HG03520 (cell line): ENCODE measurements at regions not wholly inside any gene's neighbourhood (a gene's known extent, or its start where the extent isn't known, plus 50 kb on each side); places are given as distances from the start of the nearest gene placed in this dataset.
"Not testable (repeated sequence)": the region's sequence is repeated elsewhere in the genome, so short reads cannot be mapped to it uniquely, and the experiment has no call there.

Experiments used
- ATAC-seq: cut with Tn5 transposase; IDR thresholded peaks from one replicate; pipeline ENCODE4 v1.9.1; 2021; ENCODE audit warnings: mild to moderate bottlenecking, moderate library complexity; ENCODE audit not compliant: unreplicated experiment

DNA sequence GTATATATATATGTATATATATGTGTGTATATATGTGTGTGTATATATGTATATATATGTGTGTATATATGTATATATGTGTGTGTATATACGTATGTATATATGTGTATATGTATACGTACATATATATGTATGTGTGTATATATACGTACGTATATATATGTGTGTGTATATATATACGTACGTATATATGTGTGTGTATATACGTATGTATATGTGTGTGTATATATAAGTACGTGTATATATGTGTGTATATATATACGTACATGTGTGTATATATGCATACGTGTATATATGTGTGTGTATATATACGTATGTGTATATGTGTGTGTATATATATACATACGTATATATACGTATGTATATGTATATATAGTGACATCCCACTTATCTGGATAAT, 154.4 kb downstream of the CDRT15L2 start:
- no peak for ATAC-seq

DNA sequence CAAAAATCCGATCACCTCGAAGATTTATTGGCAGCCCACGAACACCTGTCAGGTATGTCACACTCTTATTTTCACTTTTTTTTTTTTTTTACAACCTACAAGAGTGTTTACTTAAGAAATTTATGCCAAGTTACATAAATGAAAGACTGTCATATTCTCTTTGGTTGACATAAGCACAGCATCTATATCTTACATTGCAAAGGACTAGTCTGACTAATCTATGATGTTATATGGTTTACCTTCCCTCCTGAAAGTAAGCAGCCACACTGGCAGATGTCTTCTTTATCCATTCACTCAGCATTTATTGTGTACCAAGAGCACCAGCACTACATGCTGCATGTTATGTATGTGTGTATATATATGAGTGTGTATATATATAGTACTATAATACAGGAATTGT, 156.3 kb downstream of the CDRT15L2 start:
- no peak for ATAC-seq

DNA sequence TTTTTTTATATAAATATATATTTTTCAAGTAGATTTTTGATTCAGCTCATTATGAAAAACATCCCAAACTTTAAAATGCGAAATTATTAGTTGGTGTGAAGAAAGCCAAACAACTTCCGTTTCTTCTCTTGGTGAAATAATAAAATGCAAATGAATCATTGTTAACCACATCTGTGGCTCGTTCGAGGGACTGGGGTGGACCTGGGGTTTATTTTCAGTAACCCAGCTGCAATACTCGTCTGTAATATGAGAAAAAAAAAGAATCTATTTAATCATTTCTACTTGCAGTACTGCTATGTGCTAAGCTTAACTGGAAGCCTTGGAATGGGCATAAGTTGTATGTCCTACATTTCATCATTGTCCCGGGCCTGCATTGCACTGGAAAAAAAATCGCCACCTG, 158.1 kb downstream of the CDRT15L2 start:
- not testable (repeated sequence) for ATAC-seq

DNA sequence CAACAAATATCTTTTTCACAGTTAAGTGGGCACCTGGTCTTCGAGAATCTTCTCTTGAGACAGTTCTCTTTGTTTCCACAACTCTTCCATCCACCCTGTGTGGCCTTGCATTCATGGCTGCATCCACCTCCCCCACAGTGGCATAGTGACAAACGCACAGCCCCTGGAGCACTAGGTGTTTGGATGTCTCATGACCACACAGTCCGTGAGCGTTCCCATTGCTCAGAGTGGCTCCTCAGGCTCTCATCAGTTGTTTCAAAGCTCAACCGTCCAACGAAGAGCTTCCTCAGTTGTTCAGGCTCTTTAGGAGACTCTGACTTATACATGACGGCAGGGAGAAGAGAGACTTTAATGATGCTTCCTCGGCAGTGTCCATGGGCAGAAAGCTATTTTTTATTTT, 191.6 kb downstream of the CDRT15L2 start:
- ATAC-seq: no peak

DNA sequence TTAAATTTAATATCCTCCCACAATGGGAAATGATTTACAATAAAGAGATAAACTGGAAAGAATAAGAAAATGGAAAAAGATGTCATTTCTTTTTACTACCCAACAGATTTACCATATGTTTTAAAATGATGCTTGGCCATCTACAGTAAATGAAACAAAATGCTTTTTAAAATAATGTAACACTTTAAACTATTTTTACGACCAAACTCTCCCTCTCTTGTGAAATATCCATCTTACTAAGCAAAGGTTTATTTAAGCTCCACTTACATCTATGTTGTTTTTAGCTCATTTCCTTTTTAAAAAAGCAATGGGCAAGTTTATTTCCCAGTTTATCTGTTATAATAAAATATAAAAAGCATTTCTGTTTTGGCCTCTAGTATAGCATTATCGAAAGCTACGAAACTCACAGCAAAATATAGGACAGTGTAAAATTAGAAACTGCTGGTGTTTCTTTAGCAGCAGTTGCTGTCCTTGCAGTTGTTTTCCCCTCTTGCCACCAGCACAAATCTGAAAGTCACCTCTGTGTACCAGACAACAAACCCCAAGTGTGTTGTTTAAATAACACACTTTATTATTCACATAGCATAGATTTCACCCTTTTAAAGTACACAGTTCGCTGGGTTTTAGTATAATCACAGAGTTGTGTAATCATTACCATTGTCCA, 195.1 kb downstream of the CDRT15L2 start:
- ATAC-seq: no peak

DNA sequence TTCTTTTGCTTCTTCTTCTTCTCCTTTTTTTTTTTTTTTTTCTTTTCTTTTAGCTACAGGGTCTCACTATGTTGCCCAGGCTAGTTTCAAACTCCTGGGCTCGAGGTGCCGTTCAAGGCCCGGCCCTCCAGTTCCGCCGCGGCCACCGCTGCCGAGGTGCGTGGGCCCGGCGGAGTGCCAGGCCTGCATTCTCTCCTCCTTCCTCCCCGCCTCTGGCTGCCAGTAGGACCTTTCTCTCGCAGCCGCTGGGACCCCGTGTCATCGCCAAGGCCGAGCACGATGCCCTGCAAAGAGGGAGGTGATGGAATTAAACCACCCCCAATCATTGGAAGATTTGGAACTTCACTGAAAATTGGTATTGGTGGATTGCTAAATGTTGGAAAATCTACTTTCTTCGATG, 195.8 kb downstream of the CDRT15L2 start:
- ATAC-seq: no peak

DNA sequence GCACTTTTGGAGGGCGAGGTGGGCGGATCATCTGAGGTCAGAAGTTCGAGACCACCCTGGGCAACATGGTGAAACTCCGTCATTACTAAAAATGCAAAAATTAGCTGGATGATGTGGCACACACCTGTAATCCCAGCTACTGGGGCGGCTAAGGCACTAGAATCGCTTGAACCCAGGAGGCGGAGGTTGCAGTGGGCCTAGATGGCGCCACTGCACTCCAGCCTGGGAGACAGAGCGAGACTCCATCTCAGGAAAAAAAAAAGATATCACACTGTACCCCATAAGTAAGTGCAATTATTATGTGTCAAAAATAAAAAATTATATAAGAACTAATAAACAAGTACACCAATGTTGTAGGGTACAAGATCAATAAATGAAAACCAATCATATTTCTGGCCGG, 200.0 kb downstream of the CDRT15L2 start:
- ATAC-seq: no peak

DNA sequence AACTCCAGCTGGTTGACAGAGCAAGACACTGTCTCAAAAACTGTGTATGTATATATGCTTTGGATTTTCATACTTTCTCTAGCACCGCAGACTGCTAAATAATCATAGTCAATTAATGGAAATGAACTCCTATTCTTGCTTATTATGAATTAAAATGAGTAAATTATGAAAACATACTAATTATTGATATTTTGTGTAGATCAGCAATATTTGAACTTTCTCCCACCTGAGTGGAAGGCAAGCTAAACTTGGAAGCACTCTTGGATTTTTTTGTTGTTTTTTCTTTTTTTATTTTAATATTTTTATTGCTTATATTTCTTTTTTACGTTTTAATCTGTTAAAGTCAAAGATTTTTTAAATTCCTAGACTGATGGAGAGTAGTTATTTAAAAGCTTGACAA, 201.7 kb downstream of the CDRT15L2 start:
- ATAC-seq: no peak

DNA sequence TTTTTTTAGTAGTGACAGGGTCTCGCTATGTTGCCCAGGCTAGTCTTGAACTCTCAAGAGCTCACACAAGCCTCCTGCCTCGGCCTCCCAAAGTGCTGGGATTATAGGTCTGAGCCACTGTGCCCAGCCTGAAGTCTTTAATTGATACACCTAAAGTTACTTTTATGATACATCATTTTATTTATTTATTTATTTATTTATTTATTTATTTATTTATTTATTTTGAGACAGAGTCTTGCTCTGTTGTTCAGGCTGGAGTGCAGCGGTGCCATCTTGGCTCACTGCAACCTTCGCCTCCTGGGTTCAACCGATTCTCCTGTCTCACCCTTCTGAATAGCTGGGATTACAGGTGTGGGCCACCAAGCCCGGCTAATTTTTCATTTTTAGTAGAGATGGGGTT, 202.3 kb downstream of the CDRT15L2 start:
- ATAC-seq: not testable (repeated sequence)

DNA sequence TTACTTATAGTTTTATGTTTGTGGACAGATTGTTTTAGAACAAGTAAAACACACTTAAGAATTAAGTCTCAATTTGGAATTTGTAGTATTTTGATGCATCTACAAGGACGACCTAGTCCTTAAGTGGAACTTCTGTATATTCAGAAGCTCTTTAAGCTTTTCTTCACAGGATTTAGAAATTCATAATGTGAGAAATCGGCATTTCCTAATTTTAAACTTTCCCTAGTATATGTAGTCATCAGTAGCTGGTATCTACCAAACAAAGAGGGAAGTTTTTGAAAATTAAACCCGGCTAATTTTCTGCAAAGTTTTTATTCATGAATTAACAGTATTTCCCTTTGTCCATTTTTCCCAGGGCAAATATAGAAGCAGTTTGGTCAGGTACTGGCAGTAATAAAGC, 203.6 kb downstream of the CDRT15L2 start:
- ATAC-seq: no peak

DNA sequence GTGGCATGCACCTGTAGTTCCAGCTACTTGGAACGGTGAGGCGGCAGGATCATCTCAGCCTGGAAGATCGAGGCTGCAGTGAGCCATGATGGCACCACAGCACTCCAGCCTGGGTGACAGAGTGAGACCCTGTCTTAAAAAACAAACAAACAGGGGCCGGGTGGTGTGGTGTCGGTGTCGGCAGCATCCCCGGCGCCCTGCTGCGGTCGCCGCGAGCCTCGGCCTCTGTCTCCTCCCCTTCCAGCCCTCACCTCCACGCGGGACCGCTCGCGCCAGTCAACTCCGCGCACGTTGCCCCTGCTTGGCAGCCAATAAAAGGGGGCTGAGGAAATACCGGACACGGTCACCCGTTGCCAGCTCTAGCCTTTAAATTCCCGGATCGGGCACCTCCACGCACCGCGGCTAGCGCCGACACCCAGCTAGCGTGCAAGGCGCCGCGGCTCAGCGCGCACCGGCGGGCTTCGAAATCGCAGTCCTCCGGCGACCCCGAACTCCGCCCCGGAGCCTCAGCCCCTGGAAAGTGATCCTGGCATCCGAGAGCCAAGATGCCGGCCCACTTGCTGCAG, 204.7 kb downstream of the CDRT15L2 start:
- ATAC-seq: no peak

DNA sequence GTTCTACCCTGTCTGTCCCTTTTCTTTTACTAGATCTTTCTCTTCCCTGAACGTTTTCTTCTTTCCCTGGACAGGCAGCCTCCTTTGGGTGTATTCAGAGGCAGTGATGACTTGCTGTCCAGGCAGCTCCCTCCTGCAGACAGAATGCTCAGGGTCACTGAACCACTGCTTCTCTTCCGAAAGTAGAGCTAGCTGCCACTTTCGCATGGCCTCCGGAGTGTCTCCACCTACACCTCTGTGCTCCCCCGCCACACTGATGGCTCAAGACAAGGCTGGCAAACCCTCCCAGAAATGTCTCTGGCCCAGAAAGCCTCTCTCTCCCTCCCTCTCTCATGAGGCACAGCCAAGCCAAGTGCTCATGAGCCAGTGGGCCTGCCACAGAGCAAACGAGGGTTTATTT, 207.8 kb downstream of the CDRT15L2 start:
- ATAC-seq: no peak

DNA sequence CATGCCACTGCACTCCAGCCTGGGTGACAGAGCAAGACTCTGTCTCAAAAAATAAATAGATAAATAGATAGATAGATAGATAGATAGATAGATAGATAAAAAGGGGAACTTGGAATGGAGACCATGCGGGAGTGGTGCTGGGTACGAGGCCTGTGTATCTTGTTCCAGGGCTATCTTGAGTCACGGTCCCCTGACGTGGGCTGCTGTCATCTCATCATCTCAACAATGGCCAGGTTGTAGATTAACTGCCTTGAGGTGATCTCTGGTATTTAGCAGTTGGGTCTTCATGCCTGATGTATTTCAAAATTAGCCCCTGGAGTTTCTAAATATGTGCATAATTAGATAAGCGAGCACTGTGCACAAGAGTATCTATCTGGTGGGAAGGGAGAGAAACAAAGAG, 212.1 kb downstream of the CDRT15L2 start:
- no peak for ATAC-seq

DNA sequence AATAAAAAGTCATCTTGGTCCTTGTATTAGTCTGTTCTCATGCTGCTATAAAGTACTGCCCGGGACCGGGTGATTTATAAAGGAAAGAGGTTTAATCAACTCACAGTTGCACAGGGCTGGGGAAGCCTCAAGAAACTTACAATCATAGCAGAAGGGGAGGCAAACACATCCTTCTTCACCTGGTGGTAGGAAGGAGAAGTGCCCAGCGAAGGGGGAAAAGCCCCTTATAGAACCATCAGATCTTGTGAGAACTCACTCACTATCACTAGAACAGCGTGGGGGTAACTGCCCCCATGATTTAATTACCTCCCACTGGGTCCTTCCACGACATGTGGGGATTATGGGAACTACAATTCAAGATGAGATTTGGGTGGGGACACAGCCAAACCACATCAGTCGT, 215.0 kb downstream of the CDRT15L2 start:
- ATAC-seq: not testable (repeated sequence)

DNA sequence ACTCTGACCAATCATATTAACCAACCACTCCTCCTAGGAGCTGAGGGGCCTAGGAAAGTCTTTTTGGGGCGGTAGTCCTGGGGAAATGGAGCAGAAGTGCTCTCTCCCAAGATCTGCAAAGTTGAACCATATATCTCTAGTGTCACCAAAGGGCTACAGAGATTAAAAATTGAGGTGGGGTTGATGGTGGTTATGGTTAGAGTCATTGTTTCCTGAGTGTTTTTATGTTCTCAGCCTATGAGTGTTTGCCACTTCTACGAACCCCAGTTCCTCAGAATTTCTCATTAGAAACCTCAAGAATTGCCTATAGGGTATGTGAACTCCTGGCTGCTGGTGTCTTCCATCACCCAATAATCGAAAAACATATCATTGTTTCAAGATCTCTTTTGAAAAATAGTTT, 217.8 kb downstream of the CDRT15L2 start:
- no peak for ATAC-seq

DNA sequence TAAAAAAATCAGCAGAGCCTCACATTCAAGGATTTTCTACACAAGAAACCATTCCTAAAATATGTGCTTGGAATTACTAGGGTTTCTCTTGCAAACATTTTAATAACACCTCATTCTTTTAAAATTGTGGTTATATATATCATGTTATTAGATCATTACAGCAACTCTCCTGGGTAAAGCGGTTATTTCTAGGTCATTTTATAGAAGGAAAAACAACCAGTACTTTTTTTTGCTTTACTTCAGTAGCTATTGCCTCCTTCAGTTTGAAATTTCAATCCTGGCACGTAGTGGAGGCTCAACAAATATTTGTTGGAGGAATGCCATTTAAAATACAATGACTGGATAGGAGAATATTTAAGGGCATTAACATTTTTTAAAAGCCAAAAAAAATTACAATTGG, 220.6 kb downstream of the CDRT15L2 start:
- no peak for ATAC-seq

DNA sequence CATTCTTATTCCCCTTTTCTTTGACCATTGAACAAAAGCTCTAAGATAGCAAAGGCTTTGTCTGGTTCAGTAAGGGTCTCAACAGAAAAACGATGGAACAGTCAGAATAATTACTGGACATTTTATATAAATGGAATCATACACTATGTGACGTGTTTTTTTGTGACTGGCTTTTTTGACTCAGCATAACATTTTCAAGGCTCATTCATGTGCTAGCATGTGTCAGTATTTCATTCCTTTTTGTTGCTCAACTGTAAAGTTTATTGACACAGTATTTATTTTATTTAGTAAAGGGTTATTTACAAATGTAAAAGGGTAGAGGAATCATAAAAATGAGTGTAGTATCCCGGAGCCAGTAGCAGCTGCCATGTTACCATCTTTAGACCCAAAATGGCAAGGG, 226.2 kb downstream of the CDRT15L2 start:
- no peak for ATAC-seq

DNA sequence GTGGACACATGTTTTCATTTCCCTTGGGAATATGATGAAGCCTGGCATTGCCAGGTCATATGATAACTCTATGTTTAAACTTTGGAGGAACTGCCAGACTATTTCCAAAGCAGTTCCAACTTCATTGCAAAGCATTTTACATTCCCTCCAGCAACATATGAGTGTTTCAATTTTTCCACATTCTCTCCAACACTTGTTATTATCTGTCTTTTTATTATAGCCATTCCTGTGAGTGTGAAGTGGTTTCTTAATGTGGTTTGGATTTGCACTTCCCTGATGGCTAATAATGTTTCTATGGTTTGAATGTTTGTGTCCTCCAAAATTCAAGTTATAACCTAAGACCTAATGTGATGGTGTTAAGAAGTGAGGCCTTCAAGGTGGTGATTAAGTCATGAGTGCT, 228.0 kb downstream of the CDRT15L2 start:
- ATAC-seq: not testable (repeated sequence)

DNA sequence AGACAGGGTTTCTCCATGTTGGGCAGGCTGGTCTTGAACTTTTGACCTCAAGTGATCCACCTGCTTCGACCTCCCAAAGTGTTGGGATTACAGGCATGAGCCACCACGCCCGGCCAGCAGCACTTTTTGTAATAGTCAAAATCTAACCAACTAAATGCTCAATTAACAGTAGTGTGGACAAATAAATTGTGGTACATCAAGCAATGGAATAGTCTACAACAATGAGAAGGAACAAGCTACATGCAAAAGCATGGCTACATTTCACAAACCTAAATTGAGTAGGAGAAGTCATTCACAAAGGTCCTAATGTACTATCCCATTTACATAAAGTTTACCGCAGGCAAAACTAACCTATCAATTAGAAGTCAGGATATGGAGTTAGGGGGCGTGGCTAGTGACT, 227.4 kb downstream of the USP22 start:
- not testable (repeated sequence) for ATAC-seq

DNA sequence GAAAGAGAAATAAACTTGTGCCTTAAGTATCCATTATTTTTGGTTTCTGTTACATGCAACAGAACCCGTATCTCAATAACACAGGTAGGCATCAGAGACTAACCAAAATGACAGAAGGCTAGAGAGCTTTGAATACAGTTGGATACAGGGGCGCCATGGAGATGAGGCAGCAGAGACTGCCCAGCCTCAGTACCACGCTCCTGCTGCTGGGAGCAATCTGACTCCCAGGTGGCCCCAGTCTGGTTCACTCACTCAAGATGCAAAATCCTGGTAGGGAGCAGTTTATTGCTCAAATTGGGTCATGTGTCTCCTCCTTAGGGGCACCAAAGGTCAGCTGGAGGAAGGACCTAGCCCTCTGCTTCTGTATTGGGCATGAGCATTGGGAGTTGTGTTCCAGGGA, 218.9 kb downstream of the USP22 start:
- no peak for ATAC-seq

DNA sequence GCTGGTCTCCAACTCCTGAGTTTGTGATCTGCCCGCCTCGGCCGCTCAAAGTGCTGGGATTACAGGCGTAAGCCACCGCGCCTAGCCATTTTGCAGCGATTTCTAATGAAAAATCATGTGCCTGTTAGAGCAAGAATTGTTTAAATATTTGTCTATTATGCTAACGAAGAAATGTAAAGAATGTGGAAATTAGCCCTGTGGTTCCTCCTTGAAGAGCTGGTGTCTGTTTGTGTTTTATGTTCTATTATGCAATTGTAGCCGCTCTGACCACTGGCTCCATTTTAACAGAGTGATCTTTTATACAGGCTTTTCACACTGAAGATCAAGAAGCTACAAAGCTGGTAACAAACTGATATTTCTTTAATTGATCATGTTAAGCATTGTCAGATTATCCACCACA, 217.3 kb downstream of the USP22 start:
- no peak for ATAC-seq

DNA sequence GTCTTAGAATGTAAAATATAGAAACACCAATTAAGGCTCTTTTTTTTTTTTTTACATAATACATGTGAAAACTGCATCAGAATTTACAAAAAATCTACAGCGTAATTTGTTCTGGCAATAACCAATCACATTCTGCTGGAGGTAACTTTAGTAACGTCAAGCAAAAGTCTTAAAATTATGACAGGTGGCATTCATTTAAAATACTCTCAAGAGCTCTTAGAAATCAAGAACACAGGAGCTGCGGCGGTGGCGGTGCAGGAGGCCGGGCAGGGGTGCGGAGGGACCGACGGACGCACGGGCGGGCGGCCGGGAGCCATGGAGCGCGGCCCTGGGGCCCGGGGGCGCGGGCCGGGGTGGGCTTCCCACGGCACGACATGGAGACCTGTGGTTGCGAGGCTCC, 202.4 kb downstream of the USP22 start:
- ATAC-seq: not testable (repeated sequence)
